HG03025 (cell line): ENCODE measurements at regions not wholly inside any gene's neighbourhood (a gene's known extent, or its start where the extent isn't known, plus 50 kb on each side); places are given as distances from the start of the nearest gene placed in this dataset.

Source experiments
- ATAC-seq: cut with Tn5 transposase; IDR thresholded peaks from one replicate; pipeline ENCODE4 v1.9.1; 2021; ENCODE audit warnings: mild to moderate bottlenecking, moderate library complexity; ENCODE audit not compliant: unreplicated experiment, low FRiP score

- ATAC-seq, result no peak
Observed at GRCh38 chr4:20443015-20443805, 191.5 kb downstream of the SLIT2 start.

- ATAC-seq, result no peak
Observed at GRCh38 chr4:20444599-20445337, 193.1 kb downstream of the SLIT2 start.

- ATAC-seq, result no peak
Observed at GRCh38 chr4:20445933-20446723, 194.4 kb downstream of the SLIT2 start.

GRCh38 chr4:20447103-20447502, 195.4 kb downstream of the SLIT2 start:
- no peak for ATAC-seq

- ATAC-seq, result no peak
Observed at GRCh38 chr4:20451986-20452385, 200.3 kb downstream of the SLIT2 start.

- ATAC-seq, result no peak
Observed at GRCh38 chr4:20454515-20454914, 202.8 kb downstream of the SLIT2 start.

GRCh38 chr4:20456407-20456806, 204.7 kb downstream of the SLIT2 start:
- ATAC-seq, result no peak

- ATAC-seq, result no peak
Observed at GRCh38 chr4:20462426-20463175, 210.9 kb downstream of the SLIT2 start.

GRCh38 chr4:20463176-20463430, 211.4 kb downstream of the SLIT2 start:
- no peak for ATAC-seq

- no peak for ATAC-seq
Observed at GRCh38 chr4:20464381-20464780, 212.7 kb downstream of the SLIT2 start.

- no peak for ATAC-seq
Observed at GRCh38 chr4:20474119-20474518, 222.4 kb downstream of the SLIT2 start.

- no peak for ATAC-seq
Observed at GRCh38 chr4:20478412-20478811, 221.8 kb upstream of the PACRGL start.

GRCh38 chr4:20480165-20480947, 219.9 kb upstream of the PACRGL start:
- no peak for ATAC-seq

GRCh38 chr4:20483416-20483815, 216.8 kb upstream of the PACRGL start:
- ATAC-seq, result no peak

- ATAC-seq, result no peak
Observed at GRCh38 chr4:20486433-20486832, 213.8 kb upstream of the PACRGL start.

GRCh38 chr4:20487446-20487845, 212.8 kb upstream of the PACRGL start:
- no peak for ATAC-seq

- ATAC-seq, result no peak
Observed at GRCh38 chr4:20487852-20488251, 212.4 kb upstream of the PACRGL start.

GRCh38 chr4:20490734-20491133, 209.5 kb upstream of the PACRGL start:
- ATAC-seq, result no peak

GRCh38 chr4:20493761-20494353, 206.4 kb upstream of the PACRGL start:
- no peak for ATAC-seq

- no peak for ATAC-seq
Observed at GRCh38 chr4:20496068-20496467, 204.2 kb upstream of the PACRGL start.
